Activated CD8-positive, alpha-beta memory T cell treated with anti-CD3 and anti-CD28 coated beads, Interleukin-2, amount 50 U/mL, for 1 hour (primary cell): ENCODE measurements at regions not wholly inside any gene's neighbourhood (a gene's known extent, or its start where the extent isn't known, plus 50 kb on each side); places are given as distances from the start of the nearest gene placed in this dataset.
"Not testable (repeated sequence)": the region's sequence is repeated elsewhere in the genome, so short reads cannot be mapped to it uniquely, and the experiment has no call there.

Experiments
- DNase-seq: peaks from one replicate; pipeline ENCODE4 v3.0.0-alpha.2; 2020; ENCODE audit errors: extremely low read depth

DNA sequence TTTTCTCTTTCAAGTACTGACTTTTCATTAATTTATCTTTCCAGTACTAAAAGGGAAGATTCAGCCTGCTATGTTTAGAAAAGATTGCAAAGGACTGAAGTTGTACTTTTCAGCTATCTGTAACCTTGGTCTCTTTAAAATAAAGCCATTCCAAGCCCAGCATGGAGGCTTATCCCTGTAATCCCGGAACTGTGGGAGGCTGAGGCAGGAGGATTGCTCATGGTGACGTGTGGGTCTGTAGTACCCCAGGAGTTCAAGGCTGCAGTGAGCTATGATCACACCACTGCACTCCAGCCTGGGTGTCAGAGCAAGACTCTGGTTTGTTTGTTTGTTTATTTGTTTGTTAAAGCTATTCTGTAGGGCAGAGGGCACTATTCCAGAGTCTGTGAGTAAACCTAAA is 50.6 kb upstream of the TMEM170B start:
- no peak for DNase-seq

DNA sequence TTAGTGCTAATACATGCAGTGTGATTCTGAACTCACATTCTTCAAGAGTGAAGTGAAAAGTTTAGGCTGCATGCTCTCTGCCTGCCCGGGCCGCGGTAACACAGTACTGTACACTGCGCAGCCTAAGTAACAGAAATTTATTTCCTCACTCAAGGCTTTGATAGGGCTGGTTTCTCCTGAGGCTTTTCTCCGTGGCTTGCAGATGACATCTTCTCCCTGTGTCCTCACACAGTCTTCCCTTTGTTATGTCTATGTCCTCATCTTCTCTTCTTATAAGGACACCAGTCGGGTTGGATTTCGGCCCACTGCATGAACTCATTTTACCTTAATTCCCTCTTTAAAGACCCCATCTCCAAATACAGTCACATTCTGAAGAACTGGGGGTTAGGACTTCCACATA is 51.1 kb upstream of the TMEM170B start:
- DNase-seq: no peak

DNA sequence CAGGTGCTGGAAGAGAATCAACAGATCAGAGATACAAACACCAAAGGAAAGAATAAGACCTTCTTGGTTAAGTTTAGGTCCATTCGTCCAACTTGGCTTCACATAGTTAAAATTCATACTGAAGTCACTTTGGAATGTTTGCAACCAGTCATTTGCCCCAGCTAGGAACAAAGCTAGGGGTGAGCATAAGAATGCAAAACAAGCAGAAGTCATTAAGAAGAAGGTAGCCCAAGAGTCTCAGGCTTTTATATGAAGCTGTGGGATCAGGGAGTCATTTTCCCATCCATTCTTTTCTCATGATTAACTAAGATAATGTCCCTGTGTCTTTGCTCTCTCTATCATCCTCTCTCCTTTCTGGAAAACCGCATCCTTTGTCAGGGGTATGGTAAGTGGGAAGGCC is 51.5 kb upstream of the TMEM170B start:
- no peak for DNase-seq

DNA sequence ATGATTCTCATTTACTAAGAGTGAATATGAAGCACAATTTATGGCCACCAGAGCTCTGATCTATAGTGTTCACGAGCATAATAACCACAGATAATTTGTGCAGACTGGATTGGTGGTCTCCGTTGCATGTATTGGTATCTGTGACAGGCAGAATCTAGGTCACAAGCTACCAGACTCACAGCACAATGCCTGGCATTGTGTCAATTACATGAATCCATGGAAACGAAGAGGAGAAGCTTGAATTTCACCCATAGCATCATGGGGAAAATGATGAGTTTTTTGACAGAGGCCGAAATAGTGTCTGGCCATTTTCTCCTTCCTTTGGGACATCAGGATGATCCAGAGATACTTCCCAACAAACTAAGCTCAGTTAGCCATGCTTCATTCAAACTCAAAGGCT is 52.3 kb upstream of the TMEM170B start:
- no peak for DNase-seq

DNA sequence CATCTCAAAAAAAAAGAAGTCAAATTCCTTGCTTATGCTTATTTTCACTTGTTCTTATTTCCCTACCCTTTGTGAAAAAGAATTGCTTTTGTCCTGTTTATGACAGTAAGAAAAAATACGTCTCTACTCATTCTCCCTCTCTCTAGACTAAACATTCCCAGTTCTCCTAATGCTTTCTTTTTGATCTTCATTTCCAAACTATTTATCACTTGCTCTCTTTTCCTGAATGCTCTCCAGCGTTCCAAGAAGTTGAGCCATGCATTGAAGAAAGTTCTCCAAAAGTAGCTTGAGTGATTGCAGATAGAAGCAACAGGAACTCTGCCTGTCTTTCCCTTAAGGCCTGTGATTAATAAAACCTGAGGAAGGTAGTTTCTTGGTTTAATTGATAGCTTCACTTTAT is 53.1 kb upstream of the TMEM170B start:
- DNase-seq: no peak

DNA sequence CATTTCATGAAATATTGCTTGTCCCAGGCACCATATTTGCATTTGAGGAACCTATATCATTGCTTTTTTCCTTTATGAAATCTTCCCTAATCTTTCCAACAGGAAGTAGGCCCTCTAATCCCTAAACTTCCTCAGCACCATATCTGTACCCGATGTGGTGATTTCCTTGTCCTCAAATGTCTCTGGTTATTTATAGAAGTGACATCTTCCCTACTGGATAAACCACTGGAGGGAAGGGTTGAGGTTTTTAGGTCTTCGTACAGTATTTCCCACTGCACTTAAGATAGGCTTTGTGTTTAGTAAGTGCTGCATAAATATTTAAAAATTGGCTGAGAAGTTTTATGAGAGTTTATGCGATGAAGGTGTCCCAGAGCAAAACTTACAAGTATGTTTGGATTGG is 54.9 kb upstream of the TMEM170B start:
- DNase-seq: no peak

DNA sequence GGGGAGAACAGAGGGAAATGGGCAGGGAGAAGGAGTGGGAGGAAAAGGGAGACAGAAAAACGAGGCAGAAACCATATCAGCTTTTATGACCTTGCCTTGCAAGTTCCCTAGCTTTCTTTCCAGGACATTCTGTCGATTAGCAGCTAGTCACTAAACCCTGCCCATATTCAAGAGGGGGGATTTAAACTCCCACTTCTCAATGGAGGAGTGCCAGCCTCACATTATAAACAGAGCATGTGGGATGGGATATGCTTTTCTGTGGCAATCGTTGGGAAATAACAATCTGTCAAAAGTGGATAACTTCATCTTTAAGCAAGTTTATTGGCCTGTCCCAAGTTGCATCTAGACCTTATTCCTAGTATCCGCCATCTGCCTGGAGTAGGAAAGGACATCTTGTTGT is 57.0 kb upstream of the TMEM170B start:
- no peak for DNase-seq

DNA sequence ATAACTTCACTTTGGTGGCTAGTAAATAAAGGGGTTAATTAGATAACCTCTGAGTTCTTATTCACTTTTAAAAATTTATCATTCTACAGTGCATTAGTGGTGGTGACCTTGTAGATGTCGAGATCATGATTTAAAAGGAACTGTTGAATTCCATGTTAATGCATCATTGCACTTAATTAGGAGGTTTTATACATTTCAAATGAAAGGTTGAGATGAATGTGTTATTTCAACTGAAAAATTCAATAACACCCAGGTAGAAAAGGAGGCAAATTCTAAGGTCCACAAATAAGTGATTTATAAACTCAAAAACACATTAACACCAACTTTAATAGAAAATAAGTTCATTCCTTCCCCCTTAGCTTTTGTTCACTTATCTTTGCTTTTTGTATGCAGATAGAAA is 58.3 kb upstream of the TMEM170B start:
- no peak for DNase-seq

DNA sequence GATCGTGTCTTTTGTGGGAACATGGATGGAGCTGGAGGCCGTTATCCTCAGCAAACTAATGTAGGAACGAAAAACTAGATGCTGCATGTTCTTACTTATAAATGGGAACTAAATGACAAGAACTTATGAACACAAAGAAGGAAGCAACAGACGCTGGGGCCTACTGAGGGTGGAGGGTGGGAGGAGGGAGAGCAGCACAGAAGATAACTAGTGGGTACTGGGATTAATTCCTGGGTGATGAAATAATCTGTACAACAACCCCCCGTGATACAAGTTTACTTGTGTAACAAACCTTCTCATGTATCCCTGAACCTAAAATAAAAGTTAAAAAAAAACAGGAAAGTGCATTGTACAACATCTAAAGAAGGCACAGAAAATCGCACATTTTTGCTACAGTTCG is 59.0 kb upstream of the TMEM170B start:
- no peak for DNase-seq

DNA sequence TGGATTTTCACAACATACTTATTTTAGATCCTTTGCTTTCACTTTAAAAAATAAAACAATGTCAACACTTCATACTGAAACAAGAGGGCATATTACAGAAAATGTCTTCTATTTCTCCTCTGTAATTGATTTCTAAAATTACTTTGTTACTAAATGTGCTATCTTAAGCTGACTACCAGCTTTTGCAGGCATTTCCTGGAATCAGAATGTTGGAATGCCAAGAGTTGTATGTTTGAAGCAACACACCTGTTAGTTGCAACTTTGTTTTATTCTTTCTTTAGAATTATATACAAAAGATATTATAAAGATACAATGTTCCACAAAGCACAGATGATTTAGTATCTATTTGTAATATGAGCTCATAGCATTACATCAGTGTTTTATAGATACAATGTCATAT is 62.5 kb upstream of the TMEM170B start:
- no peak for DNase-seq

DNA sequence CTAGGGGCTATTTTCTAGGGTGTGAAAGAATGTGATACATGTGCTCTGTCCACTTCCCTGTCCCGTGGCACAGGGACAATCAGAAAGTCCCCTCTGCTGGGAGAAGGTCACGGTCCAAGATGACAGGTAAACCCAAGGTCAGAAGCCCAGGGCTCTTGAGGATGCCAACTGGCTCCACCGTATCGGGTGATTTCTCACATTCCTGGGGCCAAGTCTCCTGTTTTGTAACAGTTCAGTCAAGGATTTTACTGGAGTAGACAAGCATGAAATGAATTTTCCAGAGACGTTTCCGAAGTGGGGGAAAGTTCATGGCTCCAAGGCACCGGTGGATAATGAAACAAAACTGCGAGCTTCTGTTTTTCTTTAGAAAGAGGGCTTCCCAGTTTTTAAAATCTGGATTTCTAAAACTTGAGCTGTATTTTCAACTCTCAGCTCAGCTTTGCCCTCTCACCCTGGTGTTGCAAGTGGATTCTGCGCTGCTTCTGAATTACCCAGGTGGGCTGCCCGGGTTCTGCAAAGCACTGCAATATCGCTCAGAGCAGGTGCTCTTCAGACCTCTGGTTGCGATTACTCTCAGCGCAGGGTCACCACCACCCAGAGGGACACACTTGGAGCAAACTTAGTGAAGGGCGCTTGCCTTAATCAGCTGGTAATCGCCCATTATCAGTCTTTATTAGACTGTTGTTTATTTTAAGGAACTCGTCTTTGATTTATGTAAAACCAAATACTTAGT is 64.4 kb upstream of the TMEM170B start:
- DNase-seq: no peak

DNA sequence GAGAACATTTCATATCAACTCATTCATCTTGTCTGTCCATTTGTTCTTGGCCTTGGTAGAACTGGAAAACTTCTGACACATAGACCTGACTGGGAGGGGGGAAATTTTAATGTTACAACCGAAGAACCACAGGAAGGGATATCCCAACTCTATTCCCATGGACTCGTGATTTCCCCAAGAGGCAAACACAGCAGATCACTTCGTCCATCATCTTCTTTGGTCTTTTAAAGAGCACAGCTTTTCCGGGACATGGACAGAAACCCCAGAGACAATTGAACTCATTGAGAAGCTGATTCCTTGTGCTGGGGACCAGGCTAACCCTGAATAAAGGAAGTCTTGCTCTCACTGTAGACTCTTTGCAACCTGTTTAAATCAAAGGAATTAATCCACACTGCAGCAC is 66.3 kb upstream of the TMEM170B start:
- no peak for DNase-seq

DNA sequence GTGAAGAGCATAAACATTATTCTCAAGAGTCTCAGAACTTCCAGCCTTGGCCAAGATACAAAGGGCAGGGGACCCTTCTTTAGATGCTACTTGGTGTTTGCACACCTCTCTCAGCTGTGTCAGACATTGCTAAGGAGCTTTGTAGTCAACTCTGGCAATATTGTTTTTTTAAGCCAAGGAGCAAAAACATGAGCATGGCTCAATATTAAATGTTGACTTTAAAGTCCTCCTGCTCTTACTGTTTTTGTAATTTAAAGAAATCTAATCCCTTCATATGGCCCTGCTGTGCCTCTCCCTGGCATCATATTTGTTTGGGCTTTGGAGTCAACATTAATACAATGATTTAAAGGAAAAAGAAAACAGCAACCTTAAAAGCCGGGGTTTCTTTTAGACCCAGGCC is 67.9 kb upstream of the TMEM170B start:
- DNase-seq: no peak

DNA sequence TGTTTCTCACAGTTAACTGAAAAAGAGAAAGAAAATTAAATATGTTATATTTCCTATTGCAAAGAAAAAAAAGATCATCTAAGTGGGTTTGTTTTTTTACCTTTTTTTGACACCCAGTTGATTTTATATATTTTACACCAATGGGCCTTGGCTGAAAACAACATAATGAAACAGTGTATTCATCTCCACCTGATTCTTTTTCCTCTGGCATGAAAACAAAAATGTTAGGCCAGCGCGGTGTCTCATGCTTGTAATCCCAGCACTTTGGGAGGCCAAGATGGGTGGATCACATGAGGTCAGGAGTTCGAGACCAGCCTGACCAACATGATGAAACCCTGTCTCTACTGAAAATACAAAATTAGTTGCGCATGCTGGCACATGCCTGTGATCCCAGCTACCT is 69.3 kb upstream of the TMEM170B start:
- not testable (repeated sequence) for DNase-seq

DNA sequence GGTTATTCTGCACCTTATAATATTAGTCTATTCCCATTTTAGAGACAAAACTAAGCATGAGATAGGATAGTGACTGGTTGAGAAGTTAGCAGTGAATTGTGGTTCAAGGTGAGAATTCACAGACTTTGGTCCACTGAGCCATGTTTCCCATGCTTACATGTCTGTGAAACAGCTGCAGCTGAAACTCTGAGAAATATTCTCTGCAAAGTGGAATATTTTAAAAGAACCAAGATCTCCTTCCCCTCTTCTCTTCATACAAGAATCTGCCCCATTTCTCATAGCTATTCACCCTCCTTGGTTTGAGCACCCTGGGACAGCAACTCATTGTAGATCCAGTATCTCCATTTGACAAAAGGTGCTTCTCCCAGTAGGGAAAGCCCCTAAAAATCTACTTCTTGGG is 70.2 kb upstream of the TMEM170B start:
- no peak for DNase-seq

DNA sequence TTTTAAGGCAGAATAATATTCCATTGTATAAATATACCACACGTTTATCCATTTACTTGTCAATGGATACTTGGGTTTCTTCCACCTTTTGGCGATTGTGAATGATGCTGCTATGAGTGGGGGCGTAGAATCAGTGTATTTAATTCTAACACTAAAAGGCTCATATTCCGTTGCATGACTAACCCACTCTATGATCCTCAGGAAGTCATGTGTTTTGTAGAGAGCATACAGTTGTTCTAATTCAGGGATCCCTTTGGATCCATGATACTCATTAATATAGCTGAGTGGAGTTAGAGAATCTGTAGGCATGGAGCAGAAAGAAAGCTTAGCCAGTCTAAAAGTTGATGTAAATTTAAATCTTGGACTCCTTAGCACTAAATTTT is 74.2 kb upstream of the TMEM170B start:
- DNase-seq: no peak

DNA sequence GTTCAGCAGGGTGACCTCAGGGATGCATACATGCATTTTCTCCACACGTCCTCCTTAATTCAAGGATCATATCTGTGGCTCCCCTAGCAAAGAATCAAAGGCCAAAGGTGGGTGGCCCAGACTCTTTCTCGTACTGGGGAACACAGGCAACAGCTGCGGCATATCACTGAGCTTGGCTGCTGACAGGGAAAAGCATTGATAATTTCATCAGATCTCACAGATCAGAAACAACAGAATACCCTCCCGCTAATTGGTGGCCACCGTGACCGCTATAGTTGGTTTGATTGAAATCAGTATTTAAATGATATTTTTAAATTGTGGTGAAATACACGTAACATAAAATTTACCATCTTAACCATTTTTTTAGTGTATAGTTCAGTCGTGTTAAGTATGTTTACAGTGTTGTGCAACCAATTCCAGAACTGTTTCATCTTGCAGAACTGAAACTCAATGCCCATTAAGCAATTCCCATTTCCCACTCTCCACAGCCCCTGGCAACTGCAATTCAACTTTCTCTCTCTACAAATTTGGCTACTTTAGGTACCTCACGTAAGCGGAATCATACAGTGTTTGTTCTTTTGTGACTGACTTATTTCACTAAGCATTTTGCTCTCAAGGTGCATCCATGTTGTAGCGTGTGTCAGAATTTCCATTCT is 74.7 kb upstream of the TMEM170B start:
- no peak for DNase-seq

DNA sequence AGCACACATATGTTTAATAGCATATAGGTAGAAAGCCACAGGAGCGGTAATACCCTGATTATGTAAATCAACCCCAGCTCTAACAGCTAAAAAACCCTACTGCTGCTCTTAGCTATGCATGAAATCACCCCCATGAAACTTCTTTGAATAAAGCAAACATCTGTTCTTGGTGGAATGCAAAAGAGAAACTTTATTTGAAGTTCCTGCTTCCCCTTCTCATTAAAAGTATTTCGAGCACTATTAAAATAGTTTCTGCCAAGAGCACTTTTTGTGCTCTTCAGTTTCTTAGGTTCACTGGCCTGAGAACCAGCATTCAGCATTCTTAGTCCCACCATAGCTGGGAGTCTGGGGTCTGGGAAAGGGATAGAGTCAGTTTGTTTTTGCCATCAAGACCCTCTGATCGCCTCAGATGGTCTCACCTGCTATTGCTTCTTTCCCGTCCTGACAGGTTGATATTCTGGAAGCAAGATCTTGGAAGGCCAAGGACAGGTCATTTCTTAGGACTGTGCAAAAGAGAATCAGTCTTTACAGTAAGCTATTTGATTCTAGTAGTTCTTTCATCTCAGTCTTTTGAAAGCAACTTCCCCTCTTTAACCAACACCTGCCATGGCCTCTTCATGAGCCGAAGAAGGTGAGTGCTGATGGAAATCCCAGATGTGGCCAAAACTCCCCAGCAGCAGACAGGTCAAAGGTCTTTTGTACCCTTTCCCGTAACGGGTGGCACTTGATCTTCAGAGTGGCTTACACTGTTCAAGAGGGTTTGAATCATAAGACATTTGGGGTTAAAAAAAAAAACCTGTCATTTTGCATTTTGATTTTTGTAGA is 76.5 kb upstream of the TMEM170B start:
- no peak for DNase-seq

DNA sequence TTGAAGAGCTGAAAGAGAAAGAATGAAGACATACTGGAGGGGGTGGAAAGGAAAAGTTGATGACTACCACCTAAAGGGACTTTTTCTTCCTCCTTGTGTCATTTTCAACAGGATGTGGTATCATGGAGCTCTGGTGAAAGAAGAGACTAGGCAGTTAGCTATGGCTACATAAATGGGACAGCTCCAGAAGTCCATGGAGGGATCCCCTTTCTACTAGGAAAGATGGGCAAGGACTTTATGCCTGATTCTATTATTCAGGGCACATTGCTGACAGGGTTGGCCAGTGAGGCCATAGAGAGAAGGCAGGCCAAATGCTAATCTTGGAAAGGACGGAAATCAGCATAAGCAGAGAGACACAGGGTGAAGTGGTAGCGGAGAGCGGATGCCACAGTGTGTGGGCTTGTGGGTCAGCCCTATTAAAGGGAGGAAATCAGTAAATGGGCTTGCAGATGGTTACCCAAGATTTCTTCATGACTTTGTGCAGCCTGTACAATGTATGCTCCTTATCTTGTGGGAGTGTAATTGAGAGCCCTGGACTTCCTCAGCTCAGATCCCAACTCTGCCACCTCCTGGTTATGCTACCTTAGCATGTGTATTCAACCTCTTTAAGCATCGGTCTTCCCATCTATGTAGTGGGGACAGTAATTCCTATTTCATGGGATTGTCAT is 77.4 kb upstream of the TMEM170B start:
- DNase-seq: no peak

DNA sequence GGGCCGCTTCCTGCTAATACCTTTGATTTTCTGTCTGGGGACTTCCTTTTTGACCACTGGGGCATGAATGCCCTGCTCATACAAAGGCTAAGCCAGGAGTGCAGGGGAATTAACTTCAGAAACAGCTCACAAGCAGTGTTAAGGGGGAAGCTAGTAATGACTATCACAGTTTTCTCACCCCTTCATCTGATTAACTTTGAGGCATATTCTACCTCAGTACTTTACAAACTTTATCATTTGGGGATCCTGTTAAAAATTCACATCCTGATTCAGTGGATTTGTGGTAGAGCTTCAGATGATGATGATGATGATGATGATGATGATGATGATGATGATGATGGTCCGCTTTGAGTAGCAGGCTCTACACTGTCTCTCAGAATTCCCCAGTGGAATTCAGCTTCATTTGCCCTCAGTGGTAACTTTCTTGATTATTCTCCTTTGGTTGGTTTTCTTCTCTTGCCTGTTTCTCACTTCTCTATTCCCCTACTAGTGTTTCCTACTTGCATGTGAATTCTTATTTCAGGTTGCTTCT is 78.4 kb upstream of the TMEM170B start:
- DNase-seq: no peak

DNA sequence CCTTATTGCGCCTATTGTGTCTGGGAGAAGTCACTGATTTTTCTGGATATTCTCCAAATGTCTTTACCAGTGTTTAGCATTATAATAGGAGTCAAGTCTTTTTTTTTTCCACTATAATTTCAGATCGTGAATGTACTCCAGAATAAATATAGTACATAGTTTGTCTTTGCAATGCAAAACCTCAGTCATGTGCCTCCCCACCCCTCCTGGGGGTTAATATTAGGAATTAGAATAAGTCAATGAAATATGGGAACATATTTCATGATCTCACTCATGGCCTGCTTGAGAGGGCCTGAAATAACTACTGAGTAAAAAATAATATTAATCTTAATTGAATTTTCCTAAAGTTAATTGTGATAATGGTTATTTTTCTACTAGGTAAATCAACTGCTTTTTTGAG is 79.0 kb upstream of the TMEM170B start:
- no peak for DNase-seq

DNA sequence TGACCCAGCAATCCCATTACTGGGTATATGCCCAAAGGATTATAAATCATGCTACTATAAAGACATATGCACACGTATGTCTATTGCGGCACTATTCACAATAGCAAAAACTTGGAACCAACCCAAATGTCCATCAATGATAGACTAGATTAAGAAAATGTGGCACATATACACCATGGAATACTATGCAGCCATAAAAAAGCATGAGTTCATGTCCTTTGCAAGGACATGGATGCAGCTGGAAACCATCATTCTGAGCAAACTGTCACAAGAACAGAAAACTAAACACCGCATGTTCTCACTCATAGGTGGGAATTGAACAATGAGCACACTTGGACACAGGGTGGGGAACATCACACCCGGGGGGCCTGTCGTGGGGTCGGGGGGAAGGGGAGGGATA is 80.1 kb upstream of the TMEM170B start:
- not testable (repeated sequence) for DNase-seq
